HG03066 (cell line): ENCODE measurements at regions not wholly inside any gene's neighbourhood (a gene's known extent, or its start where the extent isn't known, plus 50 kb on each side); places are given as distances from the start of the nearest gene placed in this dataset.
A peak's percentile ranks its signal among the peaks of the same experiment; 100 is the strongest.

ENCODE experiments used
- ATAC-seq: cut with Tn5 transposase; IDR thresholded peaks from one replicate; pipeline ENCODE4 v1.9.1; 2021; ENCODE audit warnings: low read depth; ENCODE audit not compliant: unreplicated experiment

DNA sequence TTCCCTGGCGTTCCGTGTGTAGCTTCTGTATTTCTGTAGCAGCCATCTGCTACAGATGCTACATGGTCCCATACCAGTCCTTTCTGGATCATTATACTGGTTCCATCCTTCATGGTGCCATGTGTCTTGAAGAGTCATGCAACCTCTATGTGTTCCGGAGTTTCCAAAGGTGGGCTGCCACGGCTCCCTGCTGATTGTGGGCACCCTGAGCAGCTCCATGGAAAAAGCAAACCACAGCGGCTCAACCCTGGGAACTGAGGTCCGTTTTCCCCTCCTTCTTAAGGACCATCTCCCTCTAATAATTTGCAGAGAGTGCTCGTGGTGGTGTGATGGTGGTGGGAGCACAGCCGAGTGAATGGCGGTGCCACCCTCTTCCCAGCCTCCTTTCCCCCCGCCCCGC, 600.4 kb downstream of the CCDC171 start:
- ATAC-seq = no peak

DNA sequence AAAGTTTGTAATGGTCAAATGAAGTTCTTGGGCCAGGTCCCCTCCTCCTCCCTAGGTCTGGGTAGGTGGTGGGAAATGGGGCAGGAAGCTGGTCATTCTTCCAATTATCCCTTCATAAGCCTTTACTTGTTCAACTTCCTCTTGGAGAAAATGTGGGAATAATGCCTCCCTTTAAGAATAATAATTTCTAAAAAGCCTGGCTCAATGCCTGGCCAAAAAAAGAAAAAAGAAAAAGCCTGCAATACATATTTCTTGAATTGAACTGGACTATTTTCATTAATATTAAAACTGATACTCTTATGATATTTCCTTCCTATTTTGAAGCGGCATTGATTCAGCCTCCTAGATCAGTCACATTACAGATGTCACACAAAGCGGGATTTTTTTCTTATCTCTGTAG, 600.9 kb downstream of the CCDC171 start:
- ATAC-seq = no peak

DNA sequence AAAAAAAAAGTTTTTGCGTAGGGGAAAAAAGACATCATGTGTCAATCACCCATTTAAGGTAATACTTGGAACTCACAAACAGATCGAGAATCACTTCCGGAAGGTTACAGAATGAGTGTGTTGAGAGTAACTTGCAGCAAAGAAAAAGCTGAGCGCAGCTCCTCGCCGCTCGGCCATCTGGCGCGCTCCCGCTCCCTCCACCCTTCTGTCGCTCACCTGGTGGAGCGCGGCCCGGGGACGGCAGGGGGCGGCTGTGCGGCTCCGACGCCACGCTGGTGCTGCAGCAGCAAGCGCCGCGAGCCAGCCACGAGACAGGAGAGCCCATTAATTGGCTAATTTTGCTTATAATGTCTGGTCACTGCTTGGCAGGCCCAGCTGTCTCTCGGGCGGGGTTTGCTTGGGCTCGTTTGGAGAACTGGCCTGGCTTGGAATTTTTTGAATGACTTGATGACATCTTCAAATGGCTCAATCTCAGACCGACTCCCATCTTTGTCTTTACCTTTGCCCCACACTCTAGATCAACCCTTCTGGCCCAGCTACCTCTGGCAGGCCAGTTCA, 601.8 kb downstream of the CCDC171 start:
- ATAC-seq = no peak

DNA sequence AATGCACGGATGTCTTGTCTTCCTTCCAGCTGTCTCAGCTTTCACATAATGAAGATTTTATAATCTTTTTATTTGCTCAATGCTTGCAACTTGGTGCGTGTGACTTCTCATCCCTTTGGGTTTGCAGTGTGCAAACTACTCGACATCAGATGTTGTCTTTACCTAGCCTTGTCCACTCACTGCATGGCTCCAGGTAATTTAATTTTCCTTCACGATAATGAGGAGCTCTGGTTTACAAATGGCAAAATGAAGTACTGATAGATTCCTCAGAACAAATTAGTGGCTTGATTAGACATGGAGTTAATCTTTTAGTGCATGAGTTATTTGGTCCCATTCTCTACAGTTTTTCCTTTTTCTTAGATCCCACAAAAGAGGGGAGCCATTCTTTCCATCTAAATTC, 603.0 kb downstream of the CCDC171 start:
- ATAC-seq = no peak

DNA sequence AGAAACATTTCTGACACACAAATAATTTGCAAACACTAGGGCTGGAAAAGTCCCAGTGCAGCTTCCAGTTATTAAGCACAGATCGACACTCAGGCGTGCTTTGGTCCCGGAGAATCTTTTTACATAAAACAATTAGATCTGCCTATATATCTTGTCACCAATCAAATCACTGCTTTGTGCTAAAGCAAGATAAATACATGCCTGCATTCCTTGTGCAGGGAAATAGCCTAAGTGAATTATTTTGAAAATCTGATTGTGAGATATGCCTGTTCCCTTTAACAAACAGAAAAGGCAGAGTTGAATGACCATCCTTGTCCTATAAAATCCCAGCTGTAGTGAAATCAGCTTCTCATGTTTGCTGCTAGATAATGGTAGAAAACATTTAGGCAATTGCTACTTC, 604.4 kb downstream of the CCDC171 start:
- no peak for ATAC-seq

DNA sequence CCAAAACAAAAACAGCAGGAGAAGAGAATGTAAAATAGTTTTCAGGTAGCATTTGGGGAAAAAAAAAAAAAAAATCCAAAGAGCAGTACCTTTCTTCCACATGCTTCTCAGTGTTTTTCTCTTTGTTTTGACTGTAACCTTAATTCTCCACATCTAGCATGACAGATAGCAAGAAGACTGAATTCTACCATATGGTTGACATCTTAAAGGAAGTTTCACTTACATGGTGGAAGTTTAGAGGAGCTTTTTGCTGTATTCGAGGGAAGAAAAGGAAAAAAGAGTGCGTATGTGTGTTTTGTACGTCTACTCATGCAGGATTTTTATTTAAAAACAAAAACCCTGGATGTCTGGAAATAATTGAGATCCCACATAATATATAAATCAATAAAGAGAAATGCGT, 604.8 kb downstream of the CCDC171 start:
- ATAC-seq = no peak

DNA sequence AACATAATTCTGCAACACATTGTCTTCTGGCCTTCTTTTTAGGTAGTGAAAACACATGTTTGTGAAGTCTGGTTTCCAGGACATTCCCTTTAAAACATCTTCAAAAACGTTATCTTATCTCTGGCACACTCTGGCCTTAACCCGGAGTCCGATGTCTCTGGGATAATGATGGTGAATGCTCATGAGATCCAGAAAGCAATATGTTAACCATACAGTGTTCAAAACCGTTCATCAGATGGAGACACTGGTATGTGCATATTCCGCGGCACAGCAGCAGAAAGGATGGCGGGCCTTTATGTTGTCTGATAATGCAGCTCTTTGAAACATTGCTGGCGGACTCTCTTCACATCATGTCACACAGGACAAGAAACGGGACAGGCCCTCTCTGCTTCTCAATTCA, 605.2 kb downstream of the CCDC171 start:
- ATAC-seq = no peak

DNA sequence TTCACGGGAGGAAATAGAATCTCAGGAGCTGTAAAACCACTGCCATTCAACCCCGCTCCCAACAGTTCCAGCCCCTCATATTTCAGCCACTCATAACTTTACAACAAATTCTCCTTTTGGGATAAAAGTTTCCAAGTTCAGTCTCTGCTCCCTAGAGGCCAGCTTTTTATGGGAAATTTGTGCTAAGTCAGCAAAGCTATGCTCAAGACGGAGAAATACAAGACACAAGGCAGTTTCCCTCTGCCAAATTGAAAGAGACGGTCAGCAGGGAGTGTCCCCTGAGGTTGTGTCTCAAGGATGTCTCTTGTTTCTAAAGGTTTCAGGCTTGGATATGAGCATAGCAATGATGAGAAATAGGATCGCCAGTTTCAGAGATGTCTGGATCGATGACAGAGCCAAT, 608.6 kb downstream of the CCDC171 start:
- no peak for ATAC-seq

DNA sequence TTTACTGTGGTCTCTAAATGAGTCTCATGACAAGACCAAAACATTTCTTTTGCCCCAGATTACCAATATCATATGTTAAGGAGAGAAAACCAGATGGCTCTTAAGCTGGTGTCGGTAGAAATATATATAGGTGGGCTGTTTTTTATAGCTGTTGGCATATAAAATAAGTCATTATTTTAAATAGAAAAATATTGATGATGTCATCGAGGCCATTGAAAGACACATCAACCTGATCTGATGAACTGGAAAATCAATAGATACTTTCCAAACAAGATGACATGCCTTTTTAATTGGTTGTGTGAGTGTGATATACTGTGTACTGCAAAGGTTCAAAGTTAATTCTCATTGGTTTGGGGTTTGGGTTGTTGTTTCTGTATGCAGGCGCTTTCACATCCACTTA, 617.3 kb downstream of the CCDC171 start:
- no peak for ATAC-seq

DNA sequence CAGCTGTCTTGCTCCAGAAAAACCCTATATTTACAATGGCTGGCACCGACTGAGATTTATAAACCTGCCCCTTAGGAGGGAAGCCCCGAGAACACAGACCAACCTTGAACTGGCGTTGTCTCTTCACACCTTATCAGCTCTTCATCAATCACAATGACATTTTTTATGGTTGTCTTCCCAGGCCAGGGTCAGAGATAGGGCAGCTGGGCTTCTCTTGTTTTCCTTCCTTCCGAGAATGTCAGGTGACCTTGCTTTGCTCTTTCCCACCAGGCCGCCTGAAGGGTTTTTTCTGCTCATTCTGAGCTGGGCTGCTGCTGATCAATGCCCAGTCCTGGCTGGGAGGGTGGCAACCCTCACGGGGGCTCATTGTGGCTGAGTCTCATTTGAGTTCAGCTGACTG, 619.1 kb downstream of the CCDC171 start:
- no peak for ATAC-seq

DNA sequence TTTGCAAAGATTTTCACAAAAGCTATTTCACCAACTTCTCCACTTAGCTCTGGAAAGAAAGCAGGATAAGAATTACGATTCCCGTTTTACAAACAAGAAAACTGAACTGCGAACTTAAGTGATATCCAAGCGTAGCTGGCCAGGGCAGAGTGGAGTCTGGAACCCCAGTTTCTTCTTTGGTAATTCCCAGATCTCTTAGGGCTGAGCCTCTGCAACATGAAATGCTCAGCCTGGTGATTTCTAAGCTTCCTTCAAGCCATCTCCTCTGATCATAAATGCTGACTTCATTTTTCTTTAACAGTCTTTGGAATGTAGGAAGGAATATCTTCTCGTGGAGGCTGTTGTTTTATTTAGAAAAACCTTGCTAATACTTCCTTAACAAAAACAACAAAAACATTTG, 620.0 kb downstream of the CCDC171 start:
- no peak for ATAC-seq

DNA sequence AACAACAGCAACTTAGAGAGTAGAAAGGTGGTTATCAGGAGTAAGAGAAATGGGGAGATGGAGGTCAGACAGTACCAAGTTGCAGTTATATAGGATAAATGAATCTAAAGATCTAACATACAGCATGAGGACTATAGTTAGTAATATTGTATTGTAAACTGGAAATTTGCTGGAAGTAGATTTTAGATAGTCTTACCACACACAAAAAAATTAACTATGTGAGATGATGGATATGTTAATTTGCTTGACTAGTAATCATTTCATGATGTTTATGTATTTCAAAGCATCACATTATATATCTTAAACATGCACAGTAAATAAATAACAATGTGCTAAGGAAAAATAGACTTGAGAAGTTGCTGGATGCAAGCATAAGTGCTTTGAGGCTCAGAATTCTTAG, 622.1 kb downstream of the CCDC171 start:
- ATAC-seq = no peak

DNA sequence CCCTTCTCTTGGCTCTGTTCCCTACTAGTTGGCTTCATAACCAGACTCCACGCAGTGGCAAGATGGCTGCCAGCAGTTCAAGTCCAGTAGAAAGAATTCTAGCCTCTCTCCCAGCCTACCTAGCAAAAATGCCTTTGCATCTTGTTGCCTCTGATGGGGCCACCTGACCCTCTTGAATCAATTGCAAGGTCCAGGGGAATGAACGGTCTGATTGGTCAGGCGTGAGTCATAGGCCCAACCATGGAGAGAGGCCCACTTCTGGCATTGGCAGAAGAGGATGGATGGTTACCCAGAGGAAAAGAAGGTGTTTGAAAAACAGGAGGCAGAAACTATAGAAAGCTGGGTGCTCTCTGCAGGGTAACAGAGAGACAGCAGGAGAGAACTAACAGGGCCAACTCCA, 622.6 kb downstream of the CCDC171 start:
- ATAC-seq = no peak

DNA sequence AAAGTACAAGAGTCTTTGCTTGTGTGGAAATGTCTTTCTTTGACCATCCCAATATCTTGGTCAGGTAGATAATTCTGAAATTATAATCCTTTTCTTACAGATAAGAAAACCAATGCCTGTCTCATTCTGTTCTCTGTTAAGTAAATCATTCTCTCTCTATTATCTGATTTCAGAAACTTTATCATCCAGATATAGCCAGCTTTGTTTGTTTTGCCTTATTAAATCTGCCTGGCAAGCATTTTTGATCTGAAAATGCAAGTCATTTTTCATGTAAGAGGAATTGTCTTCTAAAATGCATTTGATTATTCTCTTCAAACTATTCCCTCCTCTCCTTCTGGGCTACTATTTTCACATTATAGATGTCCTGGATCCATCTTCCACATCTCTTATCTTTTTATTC, 625.5 kb downstream of the CCDC171 start:
- no peak for ATAC-seq

DNA sequence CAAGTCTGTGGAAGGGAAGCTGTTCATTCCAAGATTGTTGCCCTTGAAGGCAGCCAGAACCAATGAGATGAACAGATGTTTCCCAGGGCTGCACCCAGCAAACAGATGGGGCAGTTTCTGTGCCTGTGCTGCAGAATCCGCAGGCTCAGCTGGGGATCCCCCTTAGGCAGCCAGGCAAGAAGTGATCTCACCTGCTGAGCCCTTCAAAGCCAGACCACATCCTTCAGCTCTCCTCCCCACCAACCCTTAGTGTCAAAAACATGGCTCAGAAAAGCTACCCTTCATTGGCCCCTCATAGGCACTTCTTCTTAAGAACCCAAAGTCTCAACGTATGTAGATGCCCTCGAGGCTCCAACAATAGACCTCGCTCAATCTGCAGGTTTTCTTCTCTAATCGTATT, 626.7 kb downstream of the CCDC171 start:
- ATAC-seq = no peak

DNA sequence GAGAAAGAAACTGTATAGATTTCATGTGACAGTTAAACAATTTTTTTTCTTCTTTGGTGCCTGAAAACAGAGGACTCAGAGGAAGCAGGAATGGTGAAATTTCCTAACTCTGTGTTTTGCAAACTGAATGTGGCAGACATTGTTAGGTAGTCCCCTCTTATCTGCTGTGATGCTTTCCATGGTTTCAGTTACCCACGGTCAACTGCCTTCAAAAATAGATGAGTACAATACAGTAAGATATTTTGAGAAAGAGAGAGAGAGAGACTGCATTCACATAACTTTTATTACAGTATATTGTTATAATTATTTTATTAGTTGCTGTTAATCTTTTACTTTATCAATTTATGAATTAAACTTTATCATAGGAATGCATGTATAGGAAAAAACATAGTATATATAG, 627.2 kb downstream of the CCDC171 start:
- no peak for ATAC-seq

DNA sequence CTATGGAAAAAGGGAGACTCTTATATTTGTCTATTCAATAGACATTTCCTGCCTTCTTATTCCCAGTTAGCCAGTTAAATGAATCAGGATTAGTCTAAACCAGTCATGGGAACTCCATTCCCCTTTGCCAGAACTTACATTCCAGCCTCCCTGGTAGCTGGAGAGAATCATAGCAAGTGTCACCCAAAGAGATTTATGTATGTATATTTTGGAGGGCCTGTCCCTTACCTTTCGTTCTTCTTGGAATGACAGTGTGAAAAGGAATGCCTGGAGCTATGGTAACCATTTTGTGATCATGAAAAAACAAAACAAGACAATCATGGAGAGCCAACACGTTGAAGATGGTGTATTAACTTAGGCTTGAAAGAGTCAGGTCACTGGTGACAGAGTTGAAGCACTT, 627.7 kb downstream of the CCDC171 start:
- ATAC-seq = no peak

DNA sequence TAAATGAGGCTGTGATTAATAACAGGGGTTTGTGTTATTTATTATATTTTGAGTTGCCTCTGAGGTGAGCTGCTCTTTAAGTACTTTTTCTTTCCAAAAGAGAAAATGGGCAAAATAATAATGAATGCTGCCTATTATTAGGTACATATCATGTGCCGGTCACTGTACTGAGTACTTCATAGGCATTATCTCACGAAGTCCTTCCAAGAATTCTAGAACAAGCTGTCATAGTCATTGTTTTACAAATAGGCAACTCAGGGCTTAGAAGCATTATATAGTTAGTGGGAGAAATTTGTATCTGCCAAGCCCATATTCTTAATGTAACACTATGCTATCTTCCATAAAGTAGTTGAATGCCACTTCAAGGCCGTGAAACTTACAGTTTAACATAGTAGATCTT, 628.7 kb downstream of the CCDC171 start:
- no peak for ATAC-seq

DNA sequence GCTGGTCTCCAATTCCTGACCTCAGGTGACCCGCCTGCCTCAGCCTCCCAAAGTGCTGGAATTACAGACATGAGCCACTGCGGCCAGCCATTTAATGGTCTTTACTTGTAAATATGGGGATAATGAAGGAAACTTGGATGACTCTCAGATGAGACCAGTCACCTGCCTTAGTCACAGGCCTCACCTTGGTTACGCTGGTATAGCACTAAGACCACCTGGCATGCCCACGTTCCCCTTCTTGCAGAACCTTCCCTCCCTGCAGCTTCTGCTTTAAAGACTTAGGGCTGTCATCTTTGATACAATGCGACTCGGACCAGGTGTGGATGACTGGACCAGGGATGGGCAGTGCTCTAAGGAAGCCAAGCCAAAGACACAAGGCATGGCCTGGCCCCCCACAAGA, 629.9 kb downstream of the CCDC171 start:
- no peak for ATAC-seq

DNA sequence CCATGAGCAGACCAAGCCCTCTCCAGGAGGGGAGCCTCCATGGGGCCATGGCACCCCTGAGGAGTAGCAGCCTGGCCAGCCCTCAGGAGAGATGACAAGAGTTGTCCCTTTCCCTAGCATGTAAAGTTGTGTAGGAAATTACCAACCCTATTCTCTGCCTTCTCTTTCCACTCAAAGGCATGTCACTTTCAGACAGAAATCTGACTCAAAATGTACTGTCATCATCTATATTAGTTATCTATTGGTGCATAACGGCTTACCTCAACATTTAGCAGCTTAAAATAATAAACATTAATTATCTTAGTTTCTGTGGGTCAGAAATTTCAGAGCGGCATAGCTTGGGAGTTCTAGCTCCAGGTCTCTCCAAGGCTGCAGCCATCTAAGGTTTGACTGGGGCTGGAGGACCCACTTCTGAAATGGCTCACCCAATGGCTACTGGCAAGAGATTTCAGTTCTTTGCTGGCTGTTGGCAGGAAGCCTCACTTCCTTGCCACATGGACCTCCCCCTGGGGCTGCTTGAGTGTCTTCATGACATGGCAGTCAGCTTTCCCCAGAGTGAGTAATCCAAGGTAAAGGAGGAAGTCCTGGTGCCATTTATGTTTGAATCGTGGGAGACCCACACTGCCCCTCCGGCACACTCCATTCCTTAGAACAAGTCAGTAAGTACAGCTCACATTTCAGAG, 632.3 kb downstream of the CCDC171 start:
- no peak for ATAC-seq

DNA sequence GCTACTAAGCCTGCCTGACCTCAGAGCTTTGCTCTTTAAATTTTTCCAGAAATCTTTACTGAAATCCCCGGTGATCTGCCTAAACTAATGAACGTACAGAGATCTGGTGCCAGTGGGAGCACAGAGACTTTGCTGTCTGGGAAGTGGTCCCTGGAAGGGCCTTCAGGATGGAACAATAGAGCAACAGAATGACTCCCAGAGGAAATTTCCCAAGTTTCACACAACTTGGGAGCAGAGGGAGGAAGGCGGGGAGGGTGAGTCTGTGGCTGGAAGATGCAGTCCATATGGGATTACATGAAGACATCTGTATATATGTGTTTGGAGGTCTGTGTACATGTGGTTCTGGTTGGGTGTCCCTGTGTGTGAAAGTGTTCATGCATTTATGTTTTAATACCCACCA, 638.3 kb downstream of the CCDC171 start:
- no peak for ATAC-seq

DNA sequence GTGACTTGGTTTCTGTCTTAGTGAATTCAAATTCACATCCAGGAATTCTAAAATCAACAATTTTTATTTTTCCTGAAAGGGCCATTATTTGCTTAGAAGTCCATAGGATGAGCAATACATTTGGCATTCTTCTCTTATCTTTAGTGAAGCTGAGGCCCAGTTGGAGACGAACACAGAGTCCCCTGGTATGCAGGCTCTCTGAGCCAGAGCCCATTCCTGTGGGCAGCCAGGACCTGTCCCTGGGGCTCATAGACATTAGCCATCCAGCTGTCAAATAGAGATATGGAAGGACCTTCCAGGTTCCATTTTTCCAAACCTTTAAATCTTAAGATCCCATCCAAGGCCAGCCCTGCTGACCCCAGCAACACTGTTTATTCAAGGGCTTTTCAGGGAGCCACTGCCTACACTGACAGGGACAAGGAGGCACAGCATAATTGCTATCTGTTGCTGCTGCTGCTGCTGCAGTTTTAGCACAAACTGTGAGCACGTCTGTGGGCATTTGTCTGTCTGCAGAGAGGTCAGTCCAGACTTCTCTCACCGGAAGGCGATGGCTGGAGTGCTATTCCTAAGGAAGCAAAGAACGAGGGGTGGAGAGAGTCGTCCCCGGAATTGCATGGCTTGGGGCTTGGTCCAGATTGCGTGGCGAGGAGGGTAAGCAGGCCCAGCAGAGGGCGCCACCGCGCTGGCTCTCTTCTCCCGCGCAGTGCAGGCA, 639.0 kb downstream of the CCDC171 start:
- ATAC-seq = peak; percentile 76
